Activated naive CD4-positive, alpha-beta T cell treated with anti-CD3 and anti-CD28 coated beads for 36 hours (primary cell): ENCODE measurements at regions not wholly inside any gene's neighbourhood (a gene's known extent, or its start where the extent isn't known, plus 50 kb on each side); places are given as distances from the start of the nearest gene placed in this dataset.

Source experiments
- CTCF ChIA-PET: fragments of 350-600 bp; sonication (Branson Sonifier 250); formaldehyde crosslinking; loops from one replicate; lab custom pipeline; 2021; ENCODE audit warnings: antibody characterized with exemption; lab: Charles Lee
- DNase-seq: peaks from one replicate; pipeline ENCODE4 v3.0.0-alpha.2; 2020
- H3K27ac Mint-ChIP-seq: one replicate; pipeline ENCODE4 v1.8.0; 2021; ENCODE audit warnings: mild to moderate bottlenecking, mixed read lengths
- H3K27me3 Mint-ChIP-seq: one replicate; pipeline ENCODE4 v1.8.0; 2021; ENCODE audit warnings: low read depth, mixed read lengths
- H3K36me3 Mint-ChIP-seq: one replicate; pipeline ENCODE4 v1.8.0; 2021; ENCODE audit warnings: low read depth, mixed read lengths
- H3K4me1 Mint-ChIP-seq: one replicate; pipeline ENCODE4 v1.8.0; 2021; ENCODE audit warnings: low read depth, mixed read lengths
- H3K4me3 Mint-ChIP-seq: one replicate; pipeline ENCODE4 v1.8.0; 2021; ENCODE audit warnings: mild to moderate bottlenecking, moderate library complexity, mixed read lengths
- H3K9me3 Mint-ChIP-seq: one replicate; pipeline ENCODE4 v1.8.0; 2021; ENCODE audit warnings: mixed read lengths
- intact Hi-C: fragments of 100-400 bp; cut with micrococcal nuclease; formaldehyde crosslinking; loops from one replicate; pipeline ENCODE4 v1.15.1; 2023

DNA sequence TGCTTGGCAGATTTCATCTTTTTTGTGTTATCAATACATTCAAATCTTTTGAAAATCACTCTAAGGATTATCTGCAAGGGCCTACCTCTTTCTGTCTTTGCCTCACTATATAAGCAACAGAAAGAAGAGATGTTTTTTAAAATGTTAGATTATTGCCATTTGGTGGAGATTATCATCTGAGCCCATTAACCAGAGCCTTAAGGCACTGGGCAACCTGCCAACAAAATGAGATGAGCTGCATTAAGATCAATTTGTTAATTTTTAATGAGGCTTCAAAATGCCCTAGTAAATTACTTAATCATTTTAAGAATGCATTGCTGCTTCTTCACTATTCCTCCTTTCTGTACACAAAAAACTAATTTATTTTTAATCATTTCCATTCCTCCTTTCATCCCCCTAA lies 314.1 kb downstream of the SNX13 start:
- Mint-ChIP-seq H3K36me3 (no peaks in the 10 kb centered on the region), H3K27ac (no peak overlapping the region), H3K9me3 (no peaks in the 10 kb centered on the region), H3K27me3 (peaks cover 3% of the 10 kb centered on the region), H3K4me3 (no peak overlapping the region), H3K4me1 (no peaks in the 10 kb centered on the region)
- CTCF ChIA-PET: no interaction called here
- no peak for DNase-seq
- intact Hi-C loops: no loop called here

DNA sequence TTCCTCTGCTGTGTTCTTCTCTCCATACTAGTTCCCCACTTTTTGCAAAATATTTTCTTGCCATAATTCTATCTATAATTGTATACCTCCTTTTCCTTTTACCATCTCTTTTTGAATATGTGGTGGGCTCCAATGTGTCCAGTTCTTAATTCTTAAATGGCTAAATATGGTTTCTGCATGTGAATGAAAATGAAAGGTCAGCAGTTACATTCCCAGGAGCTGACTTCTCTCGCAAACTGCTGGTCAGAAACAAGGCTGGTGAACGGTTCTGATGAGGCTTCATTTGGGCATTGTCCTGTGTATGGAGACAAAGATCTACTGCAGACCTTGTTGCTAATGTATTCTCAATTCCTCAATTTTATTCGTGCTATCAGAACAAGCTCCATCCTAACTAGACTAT lies 309.2 kb downstream of the SNX13 start:
- no peak for DNase-seq
- no peak overlapping the region for H3K27ac Mint-ChIP-seq
- H3K9me3 Mint-ChIP-seq: no peaks in the 10 kb centered on the region
- H3K27me3 Mint-ChIP-seq: peaks cover 5% of the 10 kb centered on the region
- no peaks in the 10 kb centered on the region for H3K36me3 Mint-ChIP-seq
- H3K4me1 Mint-ChIP-seq: no peaks in the 10 kb centered on the region
- intact Hi-C loops: no loop called here
- CTCF ChIA-PET: interaction anchor here (1.4 kb wide), 1 partner anchor 10 kb away, joined by 3 read pairs; no protein-coding TSS in a partner anchor
- H3K4me3 Mint-ChIP-seq: no peak overlapping the region

DNA sequence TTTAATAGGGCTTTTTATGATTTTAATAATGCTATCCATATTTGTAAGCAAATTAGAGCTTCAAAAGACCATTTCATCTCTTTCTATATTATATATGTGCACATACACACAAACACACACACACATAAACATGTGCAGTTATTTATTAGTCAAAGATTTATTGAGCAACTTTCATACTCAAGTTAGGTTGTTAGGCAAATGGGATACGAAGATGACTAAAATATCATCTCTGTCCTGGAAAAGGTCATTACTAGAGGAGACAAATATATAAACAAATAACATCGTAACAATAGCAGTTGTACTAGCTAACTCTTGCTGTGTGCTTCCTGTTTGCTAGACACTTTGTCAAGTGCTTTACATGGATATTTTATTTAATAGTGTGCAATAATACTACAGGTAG lies 307.9 kb downstream of the SNX13 start:
- Mint-ChIP-seq H3K27me3 (peaks cover 7% of the 10 kb centered on the region), H3K36me3 (no peaks in the 10 kb centered on the region), H3K9me3 (no peaks in the 10 kb centered on the region), H3K27ac (no peak overlapping the region), H3K4me1 (no peaks in the 10 kb centered on the region), H3K4me3 (no peak overlapping the region)
- intact Hi-C loops: no loop called here
- CTCF ChIA-PET: interaction anchor here (0.7 to 1.4 kb wide), 2 partner anchors 9 to 599 kb away, joined by 3 read pairs; no protein-coding TSS in a partner anchor
- DNase-seq: no peak

DNA sequence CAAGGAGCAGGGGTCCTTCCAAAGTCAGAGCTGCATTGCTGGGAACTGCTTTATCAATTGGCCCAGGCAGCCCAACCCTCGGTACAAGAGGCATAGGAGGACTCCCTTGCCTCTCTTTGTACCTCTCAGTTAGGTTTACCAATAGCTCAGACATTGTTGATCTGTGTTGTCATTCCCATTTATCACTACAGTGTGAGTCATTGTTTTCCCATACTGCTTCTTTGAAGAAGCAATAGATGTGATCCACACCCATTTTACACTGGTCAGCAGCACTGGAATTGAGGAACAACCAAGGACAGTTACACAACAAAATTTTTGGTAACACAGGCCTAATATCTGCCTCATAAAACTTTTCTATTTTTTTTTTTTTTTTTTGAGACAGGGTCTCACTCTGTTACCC lies 307.2 kb downstream of the SNX13 start:
- no peaks in the 10 kb centered on the region for H3K9me3 Mint-ChIP-seq
- no peak for DNase-seq
- H3K27ac Mint-ChIP-seq: no peak overlapping the region
- CTCF ChIA-PET: interaction anchor here (0.5 to 0.7 kb wide), 3 partner anchors 9 to 600 kb away, joined by 3 to 6 read pairs (median 3); no protein-coding TSS in a partner anchor
- H3K27me3 Mint-ChIP-seq: peaks cover 7% of the 10 kb centered on the region
- no peaks in the 10 kb centered on the region for H3K4me1 Mint-ChIP-seq
- intact Hi-C loops: no loop called here
- H3K4me3 Mint-ChIP-seq: no peak overlapping the region
- no peaks in the 10 kb centered on the region for H3K36me3 Mint-ChIP-seq

DNA sequence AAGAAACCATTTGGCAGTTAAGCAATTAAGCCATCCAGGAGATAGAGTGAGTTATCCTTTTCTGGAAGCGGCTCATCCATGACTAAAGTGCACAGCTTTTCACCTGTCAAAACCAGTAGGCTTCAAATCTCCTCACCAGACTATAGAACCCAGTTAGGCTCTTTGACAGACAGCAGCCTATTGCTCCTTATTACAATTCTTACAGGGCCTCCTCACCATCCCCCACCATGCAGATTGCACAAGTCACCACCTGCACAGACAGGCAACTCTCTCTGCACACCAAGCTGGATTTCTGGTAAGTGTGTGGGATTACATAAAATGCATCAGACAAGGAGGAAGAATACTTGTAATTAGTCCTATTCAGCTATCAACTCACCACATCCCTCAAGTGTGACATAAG lies 301.6 kb downstream of the SNX13 start:
- no peak overlapping the region for H3K27ac Mint-ChIP-seq
- H3K4me1 Mint-ChIP-seq: no peaks in the 10 kb centered on the region
- H3K4me3 Mint-ChIP-seq: no peak overlapping the region
- no peaks in the 10 kb centered on the region for H3K36me3 Mint-ChIP-seq
- CTCF ChIA-PET: interaction anchor here (0.5 kb wide), 1 partner anchor 604 kb away, joined by 3 read pairs; no protein-coding TSS in a partner anchor
- H3K27me3 Mint-ChIP-seq: peaks cover 11% of the 10 kb centered on the region
- intact Hi-C loops: no loop called here
- H3K9me3 Mint-ChIP-seq: no peaks in the 10 kb centered on the region
- no peak for DNase-seq

DNA sequence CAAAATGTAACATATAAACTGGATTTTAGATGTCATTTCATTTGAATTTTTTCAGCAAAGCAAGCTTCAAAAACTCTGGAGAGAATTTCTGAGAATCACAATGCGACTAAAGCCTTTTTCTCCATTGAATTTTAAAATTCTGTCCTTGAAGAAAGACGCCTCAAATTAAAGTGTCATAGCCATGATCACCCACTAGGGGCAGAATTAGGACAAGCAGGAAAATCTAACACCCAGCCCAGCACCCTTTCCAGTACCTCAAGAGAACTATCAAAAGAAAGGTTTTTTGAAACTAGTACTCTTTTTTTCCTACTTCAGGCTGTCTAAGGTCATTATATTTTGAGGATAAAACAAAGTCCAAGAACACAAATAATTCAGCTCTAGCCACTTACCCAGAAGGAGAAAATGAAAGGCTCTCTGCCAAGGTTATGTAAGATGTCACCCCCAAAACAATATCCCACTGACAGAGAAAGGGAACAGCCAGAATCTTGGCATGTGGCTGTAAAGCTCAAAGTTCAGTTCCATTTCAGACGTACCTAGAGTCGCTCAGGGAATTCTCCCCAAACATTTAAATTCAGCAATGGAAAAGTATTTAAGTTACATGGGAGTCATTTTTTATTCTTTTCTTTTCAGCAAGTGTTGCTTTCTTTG lies 299.4 kb downstream of the SNX13 start:
- no peak overlapping the region for H3K27ac Mint-ChIP-seq
- H3K4me1 Mint-ChIP-seq: no peaks in the 10 kb centered on the region
- intact Hi-C loops: loop anchor here (2.0 kb wide), 1 partner anchor 658 kb away; no protein-coding TSS in a partner anchor
- no peaks in the 10 kb centered on the region for H3K9me3 Mint-ChIP-seq
- peaks cover 14% of the 10 kb centered on the region for H3K27me3 Mint-ChIP-seq
- CTCF ChIA-PET: interaction anchor here (0.6 to 1.6 kb wide), 6 partner anchors 9 to 710 kb away, joined by 3 to 4 read pairs (median 3); no protein-coding TSS in a partner anchor
- H3K4me3 Mint-ChIP-seq: no peak overlapping the region
- no peaks in the 10 kb centered on the region for H3K36me3 Mint-ChIP-seq
- DNase-seq: peak; percentile 22

DNA sequence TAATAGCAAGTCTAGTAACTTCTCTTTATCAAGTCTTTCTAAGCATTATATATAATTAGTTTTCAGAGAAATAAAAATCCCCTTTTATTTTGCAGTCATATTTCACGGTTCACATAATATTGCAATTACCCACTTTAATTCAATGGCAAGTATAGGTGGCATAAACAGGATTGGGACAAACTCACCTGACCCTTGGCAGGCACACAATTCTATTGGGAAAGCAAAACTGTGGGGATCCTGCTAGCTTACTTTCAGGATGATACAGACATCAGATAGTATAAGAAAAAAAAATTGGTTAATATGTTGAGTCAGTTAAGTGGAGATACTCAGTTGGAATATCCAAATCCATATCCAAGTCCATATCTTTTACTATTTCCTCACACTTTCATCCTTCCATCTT lies 294.8 kb downstream of the SNX13 start:
- H3K4me3 Mint-ChIP-seq: no peak overlapping the region
- intact Hi-C loops: no loop called here
- DNase-seq: no peak
- H3K9me3 Mint-ChIP-seq: no peaks in the 10 kb centered on the region
- CTCF ChIA-PET: no interaction called here
- no peaks in the 10 kb centered on the region for H3K4me1 Mint-ChIP-seq
- peaks cover 11% of the 10 kb centered on the region for H3K27me3 Mint-ChIP-seq
- H3K27ac Mint-ChIP-seq: no peak overlapping the region
- no peaks in the 10 kb centered on the region for H3K36me3 Mint-ChIP-seq

DNA sequence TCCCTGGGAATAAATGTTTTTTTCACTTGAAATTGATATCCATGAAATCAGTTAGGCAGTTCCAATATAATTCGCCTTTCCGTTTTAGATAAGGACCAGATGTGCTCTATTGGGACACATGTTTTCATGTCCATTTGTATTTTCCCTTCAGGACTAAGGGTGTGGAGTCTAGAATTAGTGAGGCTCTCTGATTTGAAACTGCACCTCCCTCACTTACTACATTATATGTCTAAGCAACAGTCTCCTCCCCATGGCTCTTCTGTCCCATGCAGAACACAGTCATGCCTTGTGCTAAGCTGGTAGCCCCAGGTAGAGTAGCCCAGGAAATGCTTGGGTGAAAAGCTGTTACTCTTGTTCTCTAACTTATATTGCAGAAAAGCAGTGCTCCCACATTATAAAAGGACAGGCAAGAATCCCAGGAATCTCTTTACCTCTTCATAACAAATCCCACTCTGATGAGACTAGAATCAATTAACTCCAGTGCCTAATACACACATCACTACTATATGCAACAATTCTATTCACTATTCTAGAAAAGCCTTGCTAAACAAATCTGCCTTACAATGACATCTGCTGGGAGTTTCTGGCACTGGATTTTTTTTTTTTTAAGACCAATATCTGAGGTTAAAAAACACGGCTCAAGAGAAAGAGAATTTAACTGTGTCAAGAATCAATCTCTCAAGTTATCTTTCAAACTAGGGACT lies 293.9 kb downstream of the SNX13 start:
- intact Hi-C loops: no loop called here
- no peaks in the 10 kb centered on the region for H3K4me1 Mint-ChIP-seq
- CTCF ChIA-PET: interaction anchor here (0.8 to 1.2 kb wide), 2 partner anchors 17 to 35 kb away, joined by 3 read pairs; no protein-coding TSS in a partner anchor
- H3K27ac Mint-ChIP-seq: no peak overlapping the region
- H3K27me3 Mint-ChIP-seq: peaks cover 11% of the 10 kb centered on the region
- H3K4me3 Mint-ChIP-seq: no peak overlapping the region
- no peaks in the 10 kb centered on the region for H3K36me3 Mint-ChIP-seq
- no peak for DNase-seq
- H3K9me3 Mint-ChIP-seq: no peaks in the 10 kb centered on the region

DNA sequence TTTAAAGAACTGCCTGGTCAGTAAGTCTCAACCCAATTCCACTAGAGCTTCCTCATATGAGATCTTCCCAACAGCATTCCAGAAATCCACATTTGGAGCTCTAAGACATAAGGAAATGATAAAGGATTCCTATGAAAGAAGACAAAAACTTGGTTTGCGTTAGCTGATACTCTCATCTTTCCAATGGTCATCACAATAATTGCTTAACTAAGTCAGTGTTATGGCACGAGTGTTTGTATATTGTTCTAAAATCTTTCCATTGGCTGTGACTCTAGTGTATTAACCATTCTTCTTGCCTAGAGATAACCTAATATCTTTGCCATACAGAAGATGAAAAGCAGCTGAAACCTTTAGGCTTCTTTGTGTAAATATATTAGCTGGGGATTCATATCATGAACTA lies 289.0 kb downstream of the SNX13 start:
- Mint-ChIP-seq H3K27me3 (peaks cover 5% of the 10 kb centered on the region), H3K27ac (no peak overlapping the region), H3K4me3 (no peak overlapping the region), H3K36me3 (no peaks in the 10 kb centered on the region), H3K4me1 (no peaks in the 10 kb centered on the region), H3K9me3 (no peaks in the 10 kb centered on the region)
- DNase-seq: no peak
- intact Hi-C loops: no loop called here
- CTCF ChIA-PET: interaction anchor here (1.0 kb wide), 1 partner anchor 732 kb away, joined by 3 read pairs; no protein-coding TSS in a partner anchor

DNA sequence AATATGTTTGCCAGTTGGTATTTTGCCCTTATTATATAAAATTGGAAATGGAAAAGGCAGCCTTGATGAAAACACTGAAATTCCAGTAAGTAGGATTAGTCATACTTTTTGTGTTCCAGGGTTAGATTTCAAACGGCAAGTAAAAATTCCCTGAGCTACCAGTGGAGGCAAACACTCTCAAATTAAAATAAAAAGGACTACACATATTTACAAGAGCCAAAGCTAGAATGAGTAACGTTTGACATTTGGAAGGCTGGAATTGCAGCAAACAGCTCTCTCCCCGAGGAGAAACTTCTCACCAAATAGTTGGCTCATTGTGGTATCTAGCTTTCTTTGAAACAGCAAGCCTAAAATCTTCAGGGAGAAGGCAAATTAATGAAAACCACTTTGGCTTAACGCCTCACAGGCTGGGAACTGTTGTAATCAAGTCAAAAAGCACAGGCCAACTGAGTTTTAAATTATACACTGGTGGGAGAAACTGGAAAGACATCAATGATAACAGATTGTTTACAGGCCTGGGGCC lies 288.4 kb downstream of the SNX13 start:
- CTCF ChIA-PET: no interaction called here
- H3K36me3 Mint-ChIP-seq: no peaks in the 10 kb centered on the region
- H3K27ac Mint-ChIP-seq: no peak overlapping the region
- H3K4me3 Mint-ChIP-seq: no peak overlapping the region
- peaks cover 5% of the 10 kb centered on the region for H3K27me3 Mint-ChIP-seq
- H3K4me1 Mint-ChIP-seq: no peaks in the 10 kb centered on the region
- no peaks in the 10 kb centered on the region for H3K9me3 Mint-ChIP-seq
- DNase-seq: no peak
- intact Hi-C loops: no loop called here

DNA sequence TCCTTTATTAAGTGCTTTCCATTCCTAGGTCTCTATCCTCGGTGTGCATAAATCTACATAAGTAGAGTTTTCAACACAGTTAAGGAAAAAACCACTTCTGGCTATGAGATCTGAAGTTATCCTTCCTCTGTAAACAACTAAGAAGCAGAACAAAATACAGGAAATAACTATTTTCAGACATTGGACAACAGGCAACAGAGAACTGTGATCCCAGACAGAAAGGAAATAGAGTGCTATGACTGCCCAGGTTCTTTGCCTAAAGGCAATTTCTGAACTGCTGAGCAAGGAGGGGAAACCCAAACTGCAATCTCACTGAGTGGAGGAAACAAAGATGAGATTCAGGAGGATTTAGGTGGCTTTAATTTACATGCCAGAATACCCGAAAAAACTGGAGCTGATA lies 285.4 kb downstream of the SNX13 start:
- Mint-ChIP-seq H3K4me1 (no peaks in the 10 kb centered on the region), H3K27me3 (peaks cover 5% of the 10 kb centered on the region), H3K9me3 (no peaks in the 10 kb centered on the region), H3K27ac (no peak overlapping the region), H3K4me3 (no peak overlapping the region), H3K36me3 (no peaks in the 10 kb centered on the region)
- no peak for DNase-seq
- CTCF ChIA-PET: no interaction called here
- intact Hi-C loops: no loop called here

DNA sequence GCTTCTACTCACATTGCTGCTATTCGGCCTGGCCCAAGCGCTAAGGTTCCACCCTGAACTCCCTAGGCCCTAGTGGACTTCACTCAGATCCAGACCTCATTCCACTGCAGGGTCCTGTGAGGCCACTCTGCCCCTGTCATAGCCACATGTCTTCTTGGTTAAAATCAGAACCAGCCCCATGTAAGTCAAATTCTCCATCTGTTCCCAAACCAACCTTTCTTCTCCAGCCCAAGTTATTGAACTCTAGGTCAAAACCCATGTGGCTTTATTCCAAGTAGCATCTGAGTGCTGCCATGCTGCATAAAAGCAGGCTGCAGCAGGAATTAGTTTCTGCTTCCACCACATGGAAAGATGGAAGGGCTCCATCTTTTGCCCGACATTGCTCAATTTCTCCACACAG lies 281.2 kb downstream of the SNX13 start:
- no peak for DNase-seq
- peaks cover 3% of the 10 kb centered on the region for H3K27me3 Mint-ChIP-seq

More for the DNA sequence above, 281.2 kb downstream of the SNX13 start:
- Mint-ChIP-seq H3K36me3 (no peaks in the 10 kb centered on the region), H3K9me3 (no peaks in the 10 kb centered on the region), H3K4me1 (no peaks in the 10 kb centered on the region), H3K4me3 (no peak overlapping the region), H3K27ac (no peak overlapping the region)
- CTCF ChIA-PET: no interaction called here
- intact Hi-C loops: no loop called here
